HAP-1 (cell line): ENCODE measurements at regions not wholly inside any gene's neighbourhood (a gene's known extent, or its start where the extent isn't known, plus 50 kb on each side); places are given as distances from the start of the nearest gene placed in this dataset.

Experiments
- DNase-seq, 2 experiments: peaks; one replicate each; pipeline ENCODE4 v3.0.0-alpha.2; 2016 to 2020; ENCODE audit warnings: low spot score in 2 of 2
- H3K27me3 ChIP-seq: fragments of 250-450 bp; sonication (Bioruptor Pico); 2 replicates; pipeline ENCODE4 v1.5.1; 2020; ENCODE audit warnings: low read depth, mild to moderate bottlenecking, moderate library complexity
- H3K36me3 ChIP-seq: fragments of 250-450 bp; sonication (Bioruptor Pico); replicated peaks from 2 replicates; pipeline ENCODE4 v1.5.1; 2020; ENCODE audit warnings: mild to moderate bottlenecking
- H3K4me1 ChIP-seq: fragments of 250-450 bp; sonication (Bioruptor Pico); 2 replicates; pipeline ENCODE4 v1.5.1; 2020; ENCODE audit warnings: mild to moderate bottlenecking
- H3K4me3 ChIP-seq: fragments of 250-450 bp; sonication (Bioruptor Pico); 2 replicates; pipeline ENCODE4 v1.5.1; 2020; ENCODE audit warnings: mild to moderate bottlenecking, moderate library complexity
- H3K9me3 ChIP-seq: fragments of 250-450 bp; sonication (Bioruptor Pico); 2 replicates; pipeline ENCODE4 v1.5.1; 2020; ENCODE audit warnings: mild to moderate bottlenecking, moderate library complexity
- in situ Hi-C: fragments of 300-500 bp; cut with MboI; formaldehyde crosslinking; loops from 3 replicates; pipeline ENCODE4 v1.14.3; 2020; ENCODE audit warnings: low sequenced_read_pairs, inconsistent platforms, mixed read lengths

- in situ Hi-C loops = no loop called here
- Histone ChIP-seq H3K4me1 (no peaks in the 10 kb centered on the region), H3K36me3 (no peaks in the 10 kb centered on the region), H3K27me3 (no peaks in the 10 kb centered on the region), H3K4me3 (no peak overlapping the region), H3K9me3 (no peaks in the 10 kb centered on the region)
- DNase-seq = no peak
Observed at GRCh38 chr10:56632537-56632936, 271.5 kb upstream of the ZWINT start.

DNA sequence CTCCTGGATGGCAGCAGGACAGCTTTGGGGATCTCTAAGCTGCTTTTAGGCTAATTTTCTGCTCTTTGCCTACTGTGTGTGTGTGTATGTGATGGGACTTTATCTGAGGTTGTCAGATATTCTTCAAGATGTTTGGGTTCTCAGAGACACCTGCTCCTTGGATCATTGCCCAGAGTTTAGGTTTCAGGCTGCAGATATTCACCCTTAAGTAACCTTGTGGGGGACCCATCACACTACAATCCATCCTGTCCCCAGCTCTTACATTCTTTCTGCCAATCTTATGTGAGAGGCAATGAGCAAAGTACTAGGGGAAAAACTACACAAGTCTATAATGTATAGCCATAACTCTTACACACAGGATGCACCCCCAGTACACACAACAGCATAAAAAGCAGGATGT, 263.0 kb upstream of the ZWINT start:
- DNase-seq = no peak
- in situ Hi-C loops = no loop called here
- Histone ChIP-seq H3K4me1 (no peaks in the 10 kb centered on the region), H3K9me3 (no peaks in the 10 kb centered on the region), H3K4me3 (no peak overlapping the region), H3K36me3 (no peaks in the 10 kb centered on the region), H3K27me3 (no peaks in the 10 kb centered on the region)

GRCh38 chr10:56623064-56623463, 262.0 kb upstream of the ZWINT start:
- DNase-seq = no peak
- no peak overlapping the region for H3K4me3 ChIP-seq
- no peaks in the 10 kb centered on the region for H3K9me3 ChIP-seq
- no peaks in the 10 kb centered on the region for H3K4me1 ChIP-seq
- no peaks in the 10 kb centered on the region for H3K27me3 ChIP-seq
- no peaks in the 10 kb centered on the region for H3K36me3 ChIP-seq
- in situ Hi-C loops = no loop called here

GRCh38 chr10:56622335-56622973, 261.4 kb upstream of the ZWINT start:
- no peaks in the 10 kb centered on the region for H3K36me3 ChIP-seq
- H3K4me1 ChIP-seq = no peaks in the 10 kb centered on the region
- no peaks in the 10 kb centered on the region for H3K27me3 ChIP-seq
- H3K9me3 ChIP-seq = no peaks in the 10 kb centered on the region
- in situ Hi-C loops = no loop called here
- H3K4me3 ChIP-seq = no peak overlapping the region
- DNase-seq = no peak

DNA sequence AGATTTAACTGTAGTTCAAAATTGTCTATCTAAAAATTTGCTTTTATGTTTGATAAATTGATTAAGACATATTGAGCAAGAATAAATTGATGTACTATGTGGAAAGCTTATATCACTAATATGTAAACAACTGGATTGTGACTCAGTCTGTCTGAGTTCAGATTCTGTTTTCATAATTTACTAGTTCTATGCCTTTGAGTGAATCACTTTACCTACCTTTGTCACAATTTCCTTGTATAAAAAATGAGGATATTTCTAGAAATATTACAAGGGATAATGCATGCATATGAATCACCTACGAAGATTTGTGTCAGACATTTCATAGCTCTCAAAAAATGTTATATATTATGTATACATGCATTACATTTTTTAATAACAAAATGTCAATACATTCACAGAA, 245.1 kb upstream of the ZWINT start:
- no peaks in the 10 kb centered on the region for H3K9me3 ChIP-seq
- H3K4me3 ChIP-seq = no peak overlapping the region
- no peaks in the 10 kb centered on the region for H3K36me3 ChIP-seq
- in situ Hi-C loops = no loop called here
- no peaks in the 10 kb centered on the region for H3K27me3 ChIP-seq
- no peaks in the 10 kb centered on the region for H3K4me1 ChIP-seq
- no peak for DNase-seq

GRCh38 chr10:56605051-56605450, 244.0 kb upstream of the ZWINT start:
- no peaks in the 10 kb centered on the region for H3K9me3 ChIP-seq
- H3K4me3 ChIP-seq = no peak overlapping the region
- DNase-seq = no peak
- H3K27me3 ChIP-seq = no peaks in the 10 kb centered on the region
- H3K36me3 ChIP-seq = no peaks in the 10 kb centered on the region
- in situ Hi-C loops = no loop called here
- H3K4me1 ChIP-seq = no peaks in the 10 kb centered on the region

GRCh38 chr10:56604624-56605023, 243.6 kb upstream of the ZWINT start:
- no peaks in the 10 kb centered on the region for H3K27me3 ChIP-seq
- in situ Hi-C loops = no loop called here
- no peaks in the 10 kb centered on the region for H3K36me3 ChIP-seq
- H3K4me3 ChIP-seq = no peak overlapping the region
- no peak for DNase-seq
- no peaks in the 10 kb centered on the region for H3K9me3 ChIP-seq
- H3K4me1 ChIP-seq = no peaks in the 10 kb centered on the region

- Histone ChIP-seq H3K4me3 (no peak overlapping the region), H3K27me3 (no peaks in the 10 kb centered on the region), H3K4me1 (no peaks in the 10 kb centered on the region), H3K36me3 (no peaks in the 10 kb centered on the region), H3K9me3 (no peaks in the 10 kb centered on the region)
- DNase-seq = no peak
- in situ Hi-C loops = no loop called here
Observed at GRCh38 chr10:56599201-56599600, 238.1 kb upstream of the ZWINT start.

DNA sequence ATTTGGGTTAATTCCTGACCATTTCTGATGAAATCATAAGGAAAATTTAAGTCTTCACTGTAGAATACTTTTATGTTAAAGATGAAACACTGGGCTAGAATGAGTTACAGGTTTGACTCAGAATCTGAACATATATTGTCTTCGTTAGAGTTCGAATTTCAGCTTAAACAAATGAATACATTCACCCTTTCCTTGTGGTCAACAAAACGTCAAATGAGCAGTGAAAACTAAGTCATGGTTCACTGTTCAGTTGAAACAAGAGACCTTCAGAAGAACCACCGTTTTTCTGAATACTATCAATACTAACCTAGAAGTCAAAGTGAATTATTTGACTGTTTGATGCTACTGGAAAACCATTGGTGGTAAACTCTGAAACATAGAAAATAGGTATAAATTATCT, 235.2 kb upstream of the ZWINT start:
- Histone ChIP-seq H3K9me3 (no peaks in the 10 kb centered on the region), H3K4me3 (no peak overlapping the region), H3K36me3 (no peaks in the 10 kb centered on the region), H3K4me1 (no peaks in the 10 kb centered on the region), H3K27me3 (no peaks in the 10 kb centered on the region)
- in situ Hi-C loops = no loop called here
- DNase-seq = no peak

GRCh38 chr10:56593120-56593519, 232.1 kb upstream of the ZWINT start:
- no peak for DNase-seq
- no peaks in the 10 kb centered on the region for H3K9me3 ChIP-seq
- H3K36me3 ChIP-seq = no peaks in the 10 kb centered on the region
- no peaks in the 10 kb centered on the region for H3K27me3 ChIP-seq
- in situ Hi-C loops = no loop called here
- H3K4me1 ChIP-seq = no peaks in the 10 kb centered on the region
- no peak overlapping the region for H3K4me3 ChIP-seq

DNA sequence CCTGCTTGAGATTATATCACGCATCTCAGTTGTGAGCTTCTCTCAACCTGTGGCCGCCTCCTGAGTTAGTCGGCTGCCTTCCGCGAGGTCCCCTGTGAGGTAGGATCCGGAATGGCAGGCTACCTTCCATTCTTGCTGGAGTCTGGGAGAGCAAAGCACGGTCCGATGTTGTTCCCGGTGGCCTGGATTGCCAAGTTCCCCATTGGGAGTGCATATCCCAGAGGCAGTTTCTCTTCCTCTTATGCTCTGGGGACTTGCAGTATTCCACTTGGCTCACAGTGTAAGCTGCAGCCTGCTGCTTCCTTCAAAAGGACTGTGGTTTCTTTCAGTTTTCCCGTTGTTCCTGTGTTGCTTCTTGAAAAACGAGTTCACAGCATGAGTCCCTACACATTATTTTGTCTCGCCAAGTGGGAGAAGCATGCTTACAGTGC, 225.4 kb upstream of the ZWINT start:
- Histone ChIP-seq H3K27me3 (no peaks in the 10 kb centered on the region), H3K9me3 (no peaks in the 10 kb centered on the region), H3K4me1 (no peaks in the 10 kb centered on the region), H3K36me3 (no peaks in the 10 kb centered on the region), H3K4me3 (no peak overlapping the region)
- no peak for DNase-seq
- in situ Hi-C loops = no loop called here

DNA sequence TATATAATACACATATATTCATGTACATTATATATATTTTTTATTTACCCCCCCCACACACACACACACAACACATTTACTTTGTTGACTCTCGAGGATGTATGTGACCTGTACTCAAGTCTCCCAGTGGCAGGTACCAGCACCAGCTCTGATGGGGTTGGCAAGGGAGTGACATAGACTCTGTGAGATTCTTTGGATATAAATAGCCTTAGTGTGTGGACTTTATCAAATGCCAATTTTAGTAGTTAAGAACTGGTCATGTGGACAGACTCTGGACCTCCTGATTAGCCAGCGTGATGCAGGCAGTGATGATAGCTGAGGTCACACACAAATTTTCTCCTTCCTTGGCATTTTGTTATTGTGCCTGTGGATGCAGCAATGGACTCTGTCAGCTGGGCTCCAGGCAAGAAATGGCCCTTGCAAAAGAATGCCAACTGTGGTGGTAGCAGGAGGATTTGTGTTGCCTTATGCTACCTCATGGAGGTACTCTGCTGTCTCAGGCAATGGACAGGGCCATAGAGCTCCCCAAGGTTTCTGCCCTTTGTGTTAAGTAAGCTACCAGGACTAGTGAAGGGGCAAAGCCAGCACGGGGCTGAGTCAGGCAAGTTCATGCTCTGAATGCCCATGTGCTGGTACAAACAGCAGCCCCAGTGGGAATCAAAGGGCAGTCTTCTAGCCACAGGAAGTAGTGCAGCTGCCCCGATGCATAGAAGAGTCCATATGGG, 224.6 kb upstream of the ZWINT start:
- H3K9me3 ChIP-seq = no peaks in the 10 kb centered on the region
- DNase-seq = no peak
- H3K4me3 ChIP-seq = no peak overlapping the region
- in situ Hi-C loops = no loop called here
- no peaks in the 10 kb centered on the region for H3K36me3 ChIP-seq
- H3K4me1 ChIP-seq = no peaks in the 10 kb centered on the region
- no peaks in the 10 kb centered on the region for H3K27me3 ChIP-seq

GRCh38 chr10:56583316-56583715, 222.3 kb upstream of the ZWINT start:
- in situ Hi-C loops = no loop called here
- DNase-seq = no peak
- H3K4me3 ChIP-seq = no peak overlapping the region
- no peaks in the 10 kb centered on the region for H3K36me3 ChIP-seq
- no peaks in the 10 kb centered on the region for H3K27me3 ChIP-seq
- no peaks in the 10 kb centered on the region for H3K4me1 ChIP-seq
- H3K9me3 ChIP-seq = no peaks in the 10 kb centered on the region

GRCh38 chr10:56567580-56567979, 206.5 kb upstream of the ZWINT start:
- no peaks in the 10 kb centered on the region for H3K36me3 ChIP-seq
- H3K4me3 ChIP-seq = no peak overlapping the region
- no peaks in the 10 kb centered on the region for H3K9me3 ChIP-seq
- no peak for DNase-seq
- in situ Hi-C loops = no loop called here
- no peaks in the 10 kb centered on the region for H3K4me1 ChIP-seq
- H3K27me3 ChIP-seq = no peaks in the 10 kb centered on the region

- Histone ChIP-seq H3K9me3 (no peaks in the 10 kb centered on the region), H3K27me3 (no peaks in the 10 kb centered on the region), H3K4me1 (no peaks in the 10 kb centered on the region), H3K36me3 (no peaks in the 10 kb centered on the region), H3K4me3 (no peak overlapping the region)
- DNase-seq = no peak
- in situ Hi-C loops = no loop called here
Observed at GRCh38 chr10:56561336-56561735, 200.3 kb upstream of the ZWINT start.
